K562 (cell line): ENCODE measurements at regions not wholly inside any gene's neighbourhood (a gene's known extent, or its start where the extent isn't known, plus 50 kb on each side); places are given as distances from the start of the nearest gene placed in this dataset.

Source experiments
- ASH1L ChIP-seq: fragments of 450-650 bp; IDR thresholded peaks from 2 replicates; pipeline ENCODE4 v1.6.1; 2018; ENCODE audit warnings: borderline replicate concordance, mild to moderate bottlenecking, low read depth; ENCODE audit not compliant: partially characterized antibody
- BCLAF1 ChIP-seq, 2 experiments: fragments of 450-650 bp in 1 of 2; IDR thresholded peaks; 2 replicates each; pipeline ENCODE4 v1.6.1; 2011 to 2017; ENCODE audit warnings: low read depth in 2 of 2, antibody characterized with exemption in 1 of 2, borderline replicate concordance in 1 of 2, low read length in 1 of 2, mild to moderate bottlenecking in 1 of 2, mixed read lengths in 1 of 2; ENCODE audit not compliant: control insufficient read depth in 1 of 2
- BRCA1 ChIP-seq, 2 experiments: fragments of 450-650 bp in 1 of 2; sonication (generic) in 1 of 2; formaldehyde crosslinking in 1 of 2; IDR thresholded peaks; 2 replicates each; pipeline versions ENCODE4 v1.5.0 to v1.6.1; 2017 to 2020; ENCODE audit warnings: mild to moderate bottlenecking in 1 of 2, missing genetic modification reagents in 1 of 2
- CEBPB ChIP-seq: fragments of 450-650 bp; IDR thresholded peaks from 2 replicates; pipeline ENCODE4 v1.6.1; 2016; ENCODE audit warnings: missing genetic modification characterization, missing compliant biosample characterization
- CTCF ChIP-seq, 3 experiments: IDR thresholded peaks in 2 of 3; conservative IDR thresholded peaks in 1 of 3; 2 replicates each; pipeline ENCODE4 v1.5.1; 2011 to 2012; ENCODE audit warnings: low read length in 3 of 3, mild to moderate bottlenecking in 3 of 3, control low read depth in 2 of 3, improper control_type of control experiment in 1 of 3, inconsistent platforms in 1 of 3, low read depth in 1 of 3, mixed read lengths in 1 of 3, moderate library complexity in 1 of 3; ENCODE audit not compliant: insufficient read depth in 2 of 3
- EZH2 ChIP-seq: IDR thresholded peaks from 2 replicates; pipeline ENCODE4 v1.6.1; 2012; ENCODE audit warnings: low read depth, mild to moderate bottlenecking, inconsistent platforms, low read length, borderline replicate concordance
- MYNN ChIP-seq, 2 experiments: sonication (generic); formaldehyde crosslinking in 1 of 2; IDR thresholded peaks; 2 replicates each; pipeline versions ENCODE4 v1.5.0 to v1.6.1; 2016 to 2020; ENCODE audit warnings: antibody characterized with exemption in 1 of 2, missing genetic modification reagents in 1 of 2
- PRMT5 ChIP-seq: sonication (generic); formaldehyde crosslinking; IDR thresholded peaks from 2 replicates; pipeline ENCODE4 v1.5.0; 2020; ENCODE audit warnings: missing genetic modification reagents

- TF ChIP-seq ASH1L (no peak), CTCF (IDR thresholded peaks at IDR 0.05 in 2 of 3, conservative IDR thresholded peaks at IDR 0.05 in 1 of 3; ENCODE audit: insufficient read depth in 2 of 3, low read depth in 1 of 3, low read length in 3 of 3) (no peak), EZH2 (no peak), BCLAF1 (IDR thresholded peaks at IDR 0.05; ENCODE audit: borderline replicate concordance in 1 of 2, control insufficient read depth in 1 of 2, low read depth in 2 of 2, low read length in 1 of 2) (no peak), MYNN (IDR thresholded peaks at IDR 0.05) (no peak), MYNN (CRISPR knock-in tag; IDR thresholded peaks at IDR 0.05) (no peak), CEBPB (tag) (no peak), BRCA1 (IDR thresholded peaks at IDR 0.05) (no peak), BRCA1 (CRISPR knock-in tag; IDR thresholded peaks at IDR 0.05) (no peak), PRMT5 (CRISPR knock-in tag) (no peak)
These were observed 708.5 kb upstream of the INTU start for GRCh38 chr4:126924237-126924636.
